ENCODE measurements at regions not wholly inside any gene's neighbourhood (a gene's known extent, or its start where the extent isn't known, plus 50 kb on each side); places are given as distances from the start of the nearest gene placed in this dataset.

DNA sequence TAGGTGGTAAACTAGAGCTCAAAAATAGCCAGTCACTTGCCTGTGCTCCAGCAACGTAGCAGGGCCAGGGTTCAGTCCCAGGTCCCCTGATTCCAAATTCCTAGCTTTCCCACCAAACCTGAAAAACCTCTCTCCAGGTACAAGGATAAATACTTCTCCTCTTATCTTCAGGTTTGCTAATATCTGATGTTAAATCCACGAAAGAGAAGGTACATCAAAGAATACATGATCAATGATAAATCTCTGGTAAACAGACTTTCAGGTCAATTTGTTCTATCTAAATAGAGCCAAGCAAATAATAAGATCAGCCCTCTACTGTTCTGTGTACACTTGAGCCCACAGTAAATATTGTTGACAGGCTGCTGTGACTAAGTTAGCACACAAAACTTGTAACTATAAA, 52.1 kb upstream of the AKT3 start (continued):
- TF ChIP-seq, protein P1, sequence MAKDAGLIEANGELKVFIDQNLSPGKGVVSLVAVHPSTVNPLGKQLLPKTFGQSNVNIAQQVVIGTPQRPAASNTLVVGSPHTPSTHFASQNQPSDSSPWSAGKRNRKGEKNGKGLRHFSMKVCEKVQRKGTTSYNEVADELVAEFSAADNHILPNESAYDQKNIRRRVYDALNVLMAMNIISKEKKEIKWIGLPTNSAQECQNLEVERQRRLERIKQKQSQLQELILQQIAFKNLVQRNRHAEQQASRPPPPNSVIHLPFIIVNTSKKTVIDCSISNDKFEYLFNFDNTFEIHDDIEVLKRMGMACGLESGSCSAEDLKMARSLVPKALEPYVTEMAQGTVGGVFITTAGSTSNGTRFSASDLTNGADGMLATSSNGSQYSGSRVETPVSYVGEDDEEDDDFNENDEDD (CRISPR knock-in tag; IDR thresholded peaks at IDR 0.05; ENCODE audit: borderline replicate concordance) = no peak
- no peak for TF ChIP-seq MXI1 (IDR thresholded peaks at IDR 0.05; ENCODE audit: borderline replicate concordance, low read depth, low read length)
- TF ChIP-seq, protein P2, sequence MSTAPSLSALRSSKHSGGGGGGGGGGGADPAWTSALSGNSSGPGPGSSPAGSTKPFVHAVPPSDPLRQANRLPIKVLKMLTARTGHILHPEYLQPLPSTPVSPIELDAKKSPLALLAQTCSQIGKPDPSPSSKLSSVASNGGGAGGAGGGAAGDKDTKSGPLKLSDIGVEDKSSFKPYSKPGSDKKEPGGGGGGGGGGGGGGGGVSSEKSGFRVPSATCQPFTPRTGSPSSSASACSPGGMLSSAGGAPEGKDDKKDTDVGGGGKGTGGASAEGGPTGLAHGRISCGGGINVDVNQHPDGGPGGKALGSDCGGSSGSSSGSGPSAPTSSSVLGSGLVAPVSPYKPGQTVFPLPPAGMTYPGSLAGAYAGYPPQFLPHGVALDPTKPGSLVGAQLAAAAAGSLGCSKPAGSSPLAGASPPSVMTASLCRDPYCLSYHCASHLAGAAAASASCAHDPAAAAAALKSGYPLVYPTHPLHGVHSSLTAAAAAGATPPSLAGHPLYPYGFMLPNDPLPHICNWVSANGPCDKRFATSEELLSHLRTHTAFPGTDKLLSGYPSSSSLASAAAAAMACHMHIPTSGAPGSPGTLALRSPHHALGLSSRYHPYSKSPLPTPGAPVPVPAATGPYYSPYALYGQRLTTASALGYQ (CRISPR knock-in tag; IDR thresholded peaks at IDR 0.05) = peak; percentile 94
- no peak for TF ChIP-seq ZNF496 (CRISPR knock-in tag; IDR thresholded peaks at IDR 0.05; ENCODE audit: insufficient replicate concordance)
- no peak for TF ChIP-seq MXD4 (CRISPR knock-in tag; IDR thresholded peaks at IDR 0.05)
- TF ChIP-seq ZBTB3 (CRISPR knock-in tag; IDR thresholded peaks at IDR 0.05; ENCODE audit: borderline replicate concordance, low read depth) = no peak
- TF ChIP-seq ZFP36 (IDR thresholded peaks at IDR 0.05; ENCODE audit: borderline replicate concordance, low read depth, low read length, partially characterized antibody) = peak; percentile 80
- TF ChIP-seq, protein P3, sequence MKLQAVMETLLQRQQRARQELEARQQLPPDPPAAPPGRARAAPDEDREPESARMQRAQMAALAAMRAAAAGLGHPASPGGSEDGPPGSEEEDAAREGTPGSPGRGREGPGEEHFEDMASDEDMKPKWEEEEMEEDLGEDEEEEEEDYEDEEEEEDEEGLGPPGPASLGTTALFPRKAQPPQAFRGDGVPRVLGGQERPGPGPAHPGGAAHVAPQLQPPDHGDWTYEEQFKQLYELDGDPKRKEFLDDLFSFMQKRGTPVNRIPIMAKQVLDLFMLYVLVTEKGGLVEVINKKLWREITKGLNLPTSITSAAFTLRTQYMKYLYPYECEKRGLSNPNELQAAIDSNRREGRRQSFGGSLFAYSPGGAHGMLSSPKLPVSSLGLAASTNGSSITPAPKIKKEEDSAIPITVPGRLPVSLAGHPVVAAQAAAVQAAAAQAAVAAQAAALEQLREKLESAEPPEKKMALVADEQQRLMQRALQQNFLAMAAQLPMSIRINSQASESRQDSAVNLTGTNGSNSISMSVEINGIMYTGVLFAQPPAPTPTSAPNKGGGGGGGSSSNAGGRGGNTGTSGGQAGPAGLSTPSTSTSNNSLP (IDR thresholded peaks at IDR 0.05; ENCODE audit: low read depth, low read length) = peak; percentile 96
- TF ChIP-seq KLF16 (CRISPR knock-in tag; IDR thresholded peaks at IDR 0.05) = 0 out of 4 replicates have a peak, but pooled peaks of 1 of the 2 experiments have one; percentile 48
- TF ChIP-seq GATAD2A (CRISPR knock-in tag; IDR thresholded peaks at IDR 0.05) = peak; percentile 70
- TF ChIP-seq, protein P4, sequence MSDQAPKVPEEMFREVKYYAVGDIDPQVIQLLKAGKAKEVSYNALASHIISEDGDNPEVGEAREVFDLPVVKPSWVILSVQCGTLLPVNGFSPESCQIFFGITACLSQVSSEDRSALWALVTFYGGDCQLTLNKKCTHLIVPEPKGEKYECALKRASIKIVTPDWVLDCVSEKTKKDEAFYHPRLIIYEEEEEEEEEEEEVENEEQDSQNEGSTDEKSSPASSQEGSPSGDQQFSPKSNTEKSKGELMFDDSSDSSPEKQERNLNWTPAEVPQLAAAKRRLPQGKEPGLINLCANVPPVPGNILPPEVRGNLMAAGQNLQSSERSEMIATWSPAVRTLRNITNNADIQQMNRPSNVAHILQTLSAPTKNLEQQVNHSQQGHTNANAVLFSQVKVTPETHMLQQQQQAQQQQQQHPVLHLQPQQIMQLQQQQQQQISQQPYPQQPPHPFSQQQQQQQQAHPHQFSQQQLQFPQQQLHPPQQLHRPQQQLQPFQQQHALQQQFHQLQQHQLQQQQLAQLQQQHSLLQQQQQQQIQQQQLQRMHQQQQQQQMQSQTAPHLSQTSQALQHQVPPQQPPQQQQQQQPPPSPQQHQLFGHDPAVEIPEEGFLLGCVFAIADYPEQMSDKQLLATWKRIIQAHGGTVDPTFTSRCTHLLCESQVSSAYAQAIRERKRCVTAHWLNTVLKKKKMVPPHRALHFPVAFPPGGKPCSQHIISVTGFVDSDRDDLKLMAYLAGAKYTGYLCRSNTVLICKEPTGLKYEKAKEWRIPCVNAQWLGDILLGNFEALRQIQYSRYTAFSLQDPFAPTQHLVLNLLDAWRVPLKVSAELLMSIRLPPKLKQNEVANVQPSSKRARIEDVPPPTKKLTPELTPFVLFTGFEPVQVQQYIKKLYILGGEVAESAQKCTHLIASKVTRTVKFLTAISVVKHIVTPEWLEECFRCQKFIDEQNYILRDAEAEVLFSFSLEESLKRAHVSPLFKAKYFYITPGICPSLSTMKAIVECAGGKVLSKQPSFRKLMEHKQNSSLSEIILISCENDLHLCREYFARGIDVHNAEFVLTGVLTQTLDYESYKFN (CRISPR knock-in tag; conservative IDR thresholded peaks at IDR 0.05) = 0 out of 2 replicates have a peak, but pooled peaks have one; percentile 34
- TF ChIP-seq, protein P5, sequence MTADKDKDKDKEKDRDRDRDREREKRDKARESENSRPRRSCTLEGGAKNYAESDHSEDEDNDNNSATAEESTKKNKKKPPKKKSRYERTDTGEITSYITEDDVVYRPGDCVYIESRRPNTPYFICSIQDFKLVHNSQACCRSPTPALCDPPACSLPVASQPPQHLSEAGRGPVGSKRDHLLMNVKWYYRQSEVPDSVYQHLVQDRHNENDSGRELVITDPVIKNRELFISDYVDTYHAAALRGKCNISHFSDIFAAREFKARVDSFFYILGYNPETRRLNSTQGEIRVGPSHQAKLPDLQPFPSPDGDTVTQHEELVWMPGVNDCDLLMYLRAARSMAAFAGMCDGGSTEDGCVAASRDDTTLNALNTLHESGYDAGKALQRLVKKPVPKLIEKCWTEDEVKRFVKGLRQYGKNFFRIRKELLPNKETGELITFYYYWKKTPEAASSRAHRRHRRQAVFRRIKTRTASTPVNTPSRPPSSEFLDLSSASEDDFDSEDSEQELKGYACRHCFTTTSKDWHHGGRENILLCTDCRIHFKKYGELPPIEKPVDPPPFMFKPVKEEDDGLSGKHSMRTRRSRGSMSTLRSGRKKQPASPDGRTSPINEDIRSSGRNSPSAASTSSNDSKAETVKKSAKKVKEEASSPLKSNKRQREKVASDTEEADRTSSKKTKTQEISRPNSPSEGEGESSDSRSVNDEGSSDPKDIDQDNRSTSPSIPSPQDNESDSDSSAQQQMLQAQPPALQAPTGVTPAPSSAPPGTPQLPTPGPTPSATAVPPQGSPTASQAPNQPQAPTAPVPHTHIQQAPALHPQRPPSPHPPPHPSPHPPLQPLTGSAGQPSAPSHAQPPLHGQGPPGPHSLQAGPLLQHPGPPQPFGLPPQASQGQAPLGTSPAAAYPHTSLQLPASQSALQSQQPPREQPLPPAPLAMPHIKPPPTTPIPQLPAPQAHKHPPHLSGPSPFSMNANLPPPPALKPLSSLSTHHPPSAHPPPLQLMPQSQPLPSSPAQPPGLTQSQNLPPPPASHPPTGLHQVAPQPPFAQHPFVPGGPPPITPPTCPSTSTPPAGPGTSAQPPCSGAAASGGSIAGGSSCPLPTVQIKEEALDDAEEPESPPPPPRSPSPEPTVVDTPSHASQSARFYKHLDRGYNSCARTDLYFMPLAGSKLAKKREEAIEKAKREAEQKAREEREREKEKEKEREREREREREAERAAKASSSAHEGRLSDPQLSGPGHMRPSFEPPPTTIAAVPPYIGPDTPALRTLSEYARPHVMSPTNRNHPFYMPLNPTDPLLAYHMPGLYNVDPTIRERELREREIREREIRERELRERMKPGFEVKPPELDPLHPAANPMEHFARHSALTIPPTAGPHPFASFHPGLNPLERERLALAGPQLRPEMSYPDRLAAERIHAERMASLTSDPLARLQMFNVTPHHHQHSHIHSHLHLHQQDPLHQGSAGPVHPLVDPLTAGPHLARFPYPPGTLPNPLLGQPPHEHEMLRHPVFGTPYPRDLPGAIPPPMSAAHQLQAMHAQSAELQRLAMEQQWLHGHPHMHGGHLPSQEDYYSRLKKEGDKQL (CRISPR knock-in tag; IDR thresholded peaks at IDR 0.05; ENCODE audit: low read depth) = peak; percentile 99
- peak; percentile 64; the same call in 1 of the 2 replicates for TF ChIP-seq NKX3-1 (CRISPR knock-in tag; IDR thresholded peaks at IDR 0.05)
- TF ChIP-seq ZFYVE20 (CRISPR knock-in tag; IDR thresholded peaks at IDR 0.05; ENCODE audit: borderline replicate concordance, low read depth) = no peak
- TF ChIP-seq TCF7L2 (IDR thresholded peaks at IDR 0.05; ENCODE audit: low read depth, low read length) = peak; percentile 71

All from HepG2 (cell line).